GM12891 (cell line): ENCODE measurements at regions not wholly inside any gene's neighbourhood (a gene's known extent, or its start where the extent isn't known, plus 50 kb on each side); places are given as distances from the start of the nearest gene placed in this dataset.

ENCODE experiments used
- PAX5 ChIP-seq: IDR thresholded peaks from 2 replicates; pipeline ENCODE4 v1.6.1; 2011; ENCODE audit warnings: low read length, moderate library complexity, mild to moderate bottlenecking; ENCODE audit not compliant: insufficient read depth, severe bottlenecking
- POLR2A ChIP-seq: IDR thresholded peaks from 2 replicates; pipeline ENCODE4 v1.6.1; 2011; ENCODE audit warnings: low read depth, low read length, control low read depth
- POLR2AphosphoS5 ChIP-seq: IDR thresholded peaks from 2 replicates; pipeline ENCODE4 v1.6.1; 2011; ENCODE audit warnings: low read depth, low read length, control low read depth
- POU2F2 ChIP-seq: IDR thresholded peaks from 2 replicates; pipeline ENCODE4 v1.6.1; 2011; ENCODE audit warnings: low read depth, mild to moderate bottlenecking, control low read depth, low read length, moderate library complexity
- SPI1 ChIP-seq: IDR thresholded peaks from 2 replicates; pipeline ENCODE4 v1.6.1; 2011; ENCODE audit warnings: low read depth, low read length, control low read depth
- TAF1 ChIP-seq: IDR thresholded peaks from 2 replicates; pipeline ENCODE4 v1.6.1; 2011; ENCODE audit warnings: low read depth, low read length, control low read depth

GRCh38 chr17:53344778-53345177 lies 477.9 kb upstream of the KIF2B start:
- TF ChIP-seq POLR2A (no peak), POLR2AphosphoS5 (no peak), SPI1 (no peak), PAX5 (no peak), TAF1 (no peak), POU2F2 (no peak)
